RWPE1 (cell line): ENCODE measurements at regions not wholly inside any gene's neighbourhood (a gene's known extent, or its start where the extent isn't known, plus 50 kb on each side); places are given as distances from the start of the nearest gene placed in this dataset.

Experiments
- CTCF ChIA-PET: fragments of 350-600 bp; sonication (Branson Sonifier 250); formaldehyde crosslinking; extraction: SDS; loops from one replicate; lab custom pipeline; 2021; lab: Yijun Ruan, JAX
- POLR2A ChIA-PET: fragments of 400-600 bp; formaldehyde crosslinking; extraction: SDS; loops from one replicate; lab custom pipeline; 2020; ENCODE audit warnings: antibody characterized with exemption; ENCODE audit not compliant: low non-redundant PET; lab: Yijun Ruan, JAX
- DNase-seq: peaks from one replicate; pipeline ENCODE4 v3.0.0; 2012; ENCODE audit warnings: low spot score
- H3K27ac ChIP-seq: fragments of 450-650 bp; 2 replicates; pipeline ENCODE4 v1.5.1; 2017
- TF ChIP-seq, protein P1 (sequence below): fragments of 450-650 bp; conservative IDR thresholded peaks from 2 replicates; pipeline ENCODE4 v1.5.1; 2017; ENCODE audit warnings: low read depth, mild to moderate bottlenecking

DNA sequence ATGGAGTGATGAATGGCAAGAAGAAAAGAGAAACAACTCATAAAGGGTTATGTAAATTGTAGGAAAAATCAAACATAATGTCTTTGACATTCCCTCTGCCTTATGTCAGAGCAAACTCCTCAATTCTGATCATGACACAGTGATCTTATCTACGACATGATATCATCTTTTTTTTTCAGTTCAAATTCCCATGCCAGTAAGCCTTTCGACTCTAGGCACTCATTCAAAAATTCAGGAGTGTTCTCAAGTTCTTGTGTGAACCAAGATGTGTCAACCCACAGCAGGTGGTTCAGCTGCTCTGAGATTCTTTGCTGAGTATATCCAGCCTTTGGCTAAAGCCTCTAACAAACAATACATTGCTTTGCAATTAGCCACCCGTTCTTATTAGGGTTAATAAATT is 97.1 kb upstream of the ESRRG start:
- no peak for DNase-seq
- ChIA-PET POLR2A (no interaction called here), CTCF (no interaction called here)
- TF ChIP-seq, protein P1, sequence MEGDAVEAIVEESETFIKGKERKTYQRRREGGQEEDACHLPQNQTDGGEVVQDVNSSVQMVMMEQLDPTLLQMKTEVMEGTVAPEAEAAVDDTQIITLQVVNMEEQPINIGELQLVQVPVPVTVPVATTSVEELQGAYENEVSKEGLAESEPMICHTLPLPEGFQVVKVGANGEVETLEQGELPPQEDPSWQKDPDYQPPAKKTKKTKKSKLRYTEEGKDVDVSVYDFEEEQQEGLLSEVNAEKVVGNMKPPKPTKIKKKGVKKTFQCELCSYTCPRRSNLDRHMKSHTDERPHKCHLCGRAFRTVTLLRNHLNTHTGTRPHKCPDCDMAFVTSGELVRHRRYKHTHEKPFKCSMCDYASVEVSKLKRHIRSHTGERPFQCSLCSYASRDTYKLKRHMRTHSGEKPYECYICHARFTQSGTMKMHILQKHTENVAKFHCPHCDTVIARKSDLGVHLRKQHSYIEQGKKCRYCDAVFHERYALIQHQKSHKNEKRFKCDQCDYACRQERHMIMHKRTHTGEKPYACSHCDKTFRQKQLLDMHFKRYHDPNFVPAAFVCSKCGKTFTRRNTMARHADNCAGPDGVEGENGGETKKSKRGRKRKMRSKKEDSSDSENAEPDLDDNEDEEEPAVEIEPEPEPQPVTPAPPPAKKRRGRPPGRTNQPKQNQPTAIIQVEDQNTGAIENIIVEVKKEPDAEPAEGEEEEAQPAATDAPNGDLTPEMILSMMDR, result no peak
- no peak overlapping the region for H3K27ac ChIP-seq

DNA sequence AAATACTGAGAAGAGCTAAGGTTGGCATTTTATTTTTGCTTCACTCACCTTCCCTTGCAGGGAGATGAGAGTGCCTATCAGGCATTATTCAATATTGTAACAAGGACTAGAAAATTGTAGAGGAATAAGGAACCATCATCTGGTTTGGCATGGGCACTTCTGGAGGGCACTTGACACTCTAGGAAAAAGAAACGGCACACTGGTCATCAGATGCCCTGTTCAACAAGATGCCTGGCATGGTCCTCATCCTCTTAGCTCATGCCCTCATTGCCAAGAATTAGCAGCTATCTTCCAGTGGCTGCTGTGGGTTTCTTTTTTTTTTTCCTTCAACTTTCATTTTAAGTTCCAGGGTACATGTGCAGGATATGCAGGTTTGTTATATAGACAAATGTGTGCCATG is 95.1 kb upstream of the ESRRG start:
- TF ChIP-seq, protein P1, result no peak
- CTCF ChIA-PET, result no interaction called here
- DNase-seq, result no peak

DNA sequence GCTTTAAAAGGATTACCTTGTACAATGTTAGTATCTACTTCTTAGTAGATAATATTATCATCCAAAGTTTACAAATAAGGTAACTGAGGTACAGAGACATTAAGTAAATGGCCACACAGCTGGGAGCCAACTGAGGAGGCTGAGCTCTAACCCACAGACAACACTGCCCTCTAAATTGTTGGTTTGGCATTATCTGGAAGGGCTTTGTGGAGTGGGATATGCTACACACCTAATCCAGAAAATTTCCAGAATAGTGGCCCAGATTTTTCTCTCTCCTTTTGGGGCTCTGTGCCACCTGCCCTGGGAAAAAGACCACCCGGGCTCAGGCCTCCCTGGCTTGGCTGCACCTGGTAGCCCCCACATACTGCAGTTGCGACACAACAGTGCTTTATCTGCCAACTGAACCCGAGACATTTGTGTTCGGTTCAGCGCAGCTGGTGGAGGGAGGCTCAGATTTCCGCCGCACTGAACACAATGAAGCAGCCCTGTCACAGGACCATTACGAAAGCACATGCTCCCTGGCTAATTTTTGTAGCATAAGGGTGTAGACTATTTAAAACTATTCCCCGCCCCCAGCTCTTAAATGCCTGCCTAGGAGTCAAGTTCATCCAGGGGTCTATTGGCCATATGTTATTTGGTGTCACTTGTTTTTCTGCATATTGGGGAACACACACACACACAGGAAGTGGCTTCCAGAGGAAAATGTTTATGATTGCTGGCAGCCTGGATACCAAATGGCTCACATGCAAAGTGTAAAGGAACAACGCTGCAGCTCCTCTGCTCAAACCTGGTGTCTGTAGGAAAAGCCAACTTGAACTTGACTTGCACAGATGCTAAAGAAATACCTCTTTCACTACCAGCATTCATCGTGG is 92.3 kb upstream of the ESRRG start:
- no peak for DNase-seq
- CTCF ChIA-PET, result no interaction called here
- H3K27ac ChIP-seq, result no peak overlapping the region
- POLR2A ChIA-PET, result no interaction called here
- TF ChIP-seq, protein P1, result no peak

More for the DNA sequence above, 95.1 kb upstream of the ESRRG start:
- POLR2A ChIA-PET, result no interaction called here
- H3K27ac ChIP-seq, result no peak overlapping the region

DNA sequence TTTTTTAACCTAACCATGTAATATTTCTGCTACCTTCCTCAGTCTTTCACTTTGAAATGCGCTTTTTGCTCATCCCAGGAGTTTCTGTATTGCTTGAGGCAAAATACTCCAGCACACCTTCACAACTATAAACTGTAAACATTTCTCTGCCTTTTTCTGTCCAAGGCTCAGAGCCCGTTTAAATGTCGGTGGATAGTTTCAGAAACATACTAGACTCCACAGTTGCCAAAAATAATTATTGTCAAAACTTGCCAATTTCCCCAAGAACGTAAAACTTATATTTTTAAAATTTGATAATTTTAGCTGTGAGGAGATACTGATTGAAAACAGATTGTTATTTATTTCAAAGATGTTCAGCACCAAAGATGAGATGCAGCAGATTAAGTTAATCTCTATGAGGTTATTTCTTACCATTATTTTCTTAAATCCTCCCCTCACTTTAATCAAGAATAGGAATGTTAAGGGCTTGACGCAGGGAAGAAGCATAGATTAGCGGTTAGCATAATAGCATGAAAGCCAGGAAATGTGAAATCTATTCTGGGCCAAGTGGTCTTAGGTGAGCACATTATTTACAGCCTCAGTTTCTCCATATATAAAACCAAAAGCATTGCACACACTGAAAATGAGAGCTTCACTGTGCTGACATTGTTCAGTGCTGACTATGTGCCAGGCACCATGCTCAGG is 91.5 kb upstream of the ESRRG start:
- ChIA-PET POLR2A (no interaction called here), CTCF (no interaction called here)
- TF ChIP-seq, protein P1, result no peak
- DNase-seq, result no peak
- no peak overlapping the region for H3K27ac ChIP-seq

DNA sequence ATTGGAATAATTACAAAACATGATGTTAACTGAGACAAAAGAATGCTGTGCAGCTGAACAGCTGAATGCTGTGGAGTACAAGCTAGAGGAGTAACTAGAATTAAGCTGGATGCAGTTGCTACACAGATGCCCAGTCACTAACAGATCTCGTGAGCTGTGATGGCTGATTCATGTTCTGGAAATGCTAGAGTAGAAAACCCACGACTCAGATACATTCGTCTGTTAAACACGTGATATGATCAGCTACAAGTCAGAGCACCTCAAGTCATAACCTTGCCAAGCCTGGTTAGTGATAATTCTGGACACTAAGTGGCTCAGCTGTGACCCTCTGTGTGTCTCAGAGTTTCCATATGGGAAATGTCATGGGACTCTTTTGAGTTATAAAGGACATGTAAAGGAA is 89.7 kb upstream of the ESRRG start:
- H3K27ac ChIP-seq, result no peak overlapping the region
- CTCF ChIA-PET, result no interaction called here
- DNase-seq, result no peak
- POLR2A ChIA-PET, result no interaction called here
- TF ChIP-seq, protein P1, result no peak

DNA sequence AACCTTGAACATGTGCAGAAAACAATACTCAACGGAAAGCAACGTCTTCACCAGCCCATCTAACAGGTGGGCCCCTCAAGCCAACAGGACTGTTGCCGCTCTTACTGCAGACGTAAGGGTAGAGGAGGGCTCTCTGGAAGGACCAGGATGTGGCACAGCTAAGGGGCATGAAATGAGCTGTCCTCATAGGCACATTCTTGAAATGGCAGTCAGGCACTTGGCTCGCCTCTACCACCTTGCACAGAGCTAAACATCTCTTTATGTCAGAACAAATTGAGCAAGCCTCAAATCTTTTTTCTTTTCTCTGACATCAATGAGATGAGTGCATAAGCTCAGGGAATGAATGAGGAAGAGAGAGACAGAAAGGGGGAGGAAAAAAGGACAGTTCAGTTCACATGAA is 86.4 kb upstream of the ESRRG start:
- no peak overlapping the region for H3K27ac ChIP-seq
- TF ChIP-seq, protein P1, result no peak
- ChIA-PET POLR2A (no interaction called here), CTCF (interaction anchor here (0.6 to 0.8 kb wide), 2 partner anchors 18 to 77 kb away, joined by 3 to 4 read pairs; no protein-coding TSS in a partner anchor)
- DNase-seq, result no peak
